Uterus (tissue), 3 donors: ENCODE measurements at regions not wholly inside any gene's neighbourhood (a gene's known extent, or its start where the extent isn't known, plus 50 kb on each side); places are given as distances from the start of the nearest gene placed in this dataset.

Source experiments
- DNase-seq, 2 donors: peaks; one replicate each; pipeline ENCODE4 v3.0.0-alpha.2; 2019 to 2020
- H3K27ac ChIP-seq, 2 donors: fragments of 200-600 bp; sonication (generic); 1 replicate in 1 of 2; 2 replicates in 1 of 2; pipeline ENCODE4 v1.5.1; 2016 to 2018
- H3K27me3 ChIP-seq, 2 donors: fragments of 200-600 bp; sonication (generic); one replicate each; pipeline ENCODE4 v1.5.1; 2018 to 2019; ENCODE audit warnings: control low read depth in 1 of 2
- H3K36me3 ChIP-seq, 2 donors: fragments of 200-600 bp; sonication (generic); one replicate each; pipeline ENCODE4 v1.5.1; 2019; ENCODE audit warnings: control low read depth in 1 of 2
- H3K4me1 ChIP-seq, 2 donors: fragments of 200-600 bp; sonication (generic); one replicate each; pipeline ENCODE4 v1.5.1; 2018 to 2019; ENCODE audit warnings: control low read depth in 1 of 2
- H3K4me3 ChIP-seq, 2 donors: fragments of 200-600 bp; sonication (generic); 1 replicate in 1 of 2; 2 replicates in 1 of 2; pipeline ENCODE4 v1.5.1; 2018 to 2019; ENCODE audit warnings: mild to moderate bottlenecking in 1 of 2
- H3K9me3 ChIP-seq, 2 donors: fragments of 200-600 bp; sonication (generic); one replicate each; pipeline ENCODE4 v1.5.1; 2019; ENCODE audit warnings: control low read depth in 1 of 2
- POLR2A ChIP-seq, 2 donors: fragments of 450-650 bp; IDR thresholded peaks; one replicate each; pipeline ENCODE4 v1.6.1; 2016; ENCODE audit warnings: antibody characterized with exemption in 2 of 2, mild to moderate bottlenecking in 1 of 2, moderate library complexity in 1 of 2
- intact Hi-C: fragments of 100-400 bp; cut with DNase I; formaldehyde crosslinking; loops from one replicate; pipeline ENCODE4 v1.15.1; 2023; ENCODE audit warnings: low total_unique reads
- TF ChIP-seq, protein P1 (sequence below), 4 experiments: fragments of 200-600 bp in 2 of 4; fragments of 450-650 bp in 2 of 4; sonication (generic) in 2 of 4; IDR thresholded peaks; one replicate each; pipeline ENCODE4 v1.5.1; 2016 to 2019; ENCODE audit warnings: antibody characterized with exemption in 4 of 4, mild to moderate bottlenecking in 2 of 4, moderate library complexity in 1 of 4
- donor health status: DM: yes; HTN: yes; CAD: no.

DNA sequence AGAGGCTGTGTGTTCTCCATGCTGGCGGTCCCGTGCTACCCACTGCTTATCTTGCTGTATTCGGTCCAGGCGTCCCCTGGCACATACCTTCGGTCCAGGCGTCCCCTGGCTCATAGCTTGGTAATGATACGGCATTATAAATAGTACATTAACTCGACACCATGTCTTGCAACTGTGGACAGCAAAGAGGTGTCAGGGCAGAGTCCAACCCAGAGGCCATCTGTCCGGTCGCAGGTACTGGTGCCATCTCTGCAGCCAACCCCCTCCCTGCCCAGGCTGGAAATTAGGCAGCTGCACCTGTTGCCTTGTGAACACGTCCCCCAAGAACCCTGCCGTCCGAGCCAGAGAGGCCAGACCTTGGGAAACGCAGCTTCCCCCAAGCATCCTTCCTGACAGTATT lies 634.3 kb downstream of the BRD1 start:
- no peak for DNase-seq
- TF ChIP-seq, protein P1, sequence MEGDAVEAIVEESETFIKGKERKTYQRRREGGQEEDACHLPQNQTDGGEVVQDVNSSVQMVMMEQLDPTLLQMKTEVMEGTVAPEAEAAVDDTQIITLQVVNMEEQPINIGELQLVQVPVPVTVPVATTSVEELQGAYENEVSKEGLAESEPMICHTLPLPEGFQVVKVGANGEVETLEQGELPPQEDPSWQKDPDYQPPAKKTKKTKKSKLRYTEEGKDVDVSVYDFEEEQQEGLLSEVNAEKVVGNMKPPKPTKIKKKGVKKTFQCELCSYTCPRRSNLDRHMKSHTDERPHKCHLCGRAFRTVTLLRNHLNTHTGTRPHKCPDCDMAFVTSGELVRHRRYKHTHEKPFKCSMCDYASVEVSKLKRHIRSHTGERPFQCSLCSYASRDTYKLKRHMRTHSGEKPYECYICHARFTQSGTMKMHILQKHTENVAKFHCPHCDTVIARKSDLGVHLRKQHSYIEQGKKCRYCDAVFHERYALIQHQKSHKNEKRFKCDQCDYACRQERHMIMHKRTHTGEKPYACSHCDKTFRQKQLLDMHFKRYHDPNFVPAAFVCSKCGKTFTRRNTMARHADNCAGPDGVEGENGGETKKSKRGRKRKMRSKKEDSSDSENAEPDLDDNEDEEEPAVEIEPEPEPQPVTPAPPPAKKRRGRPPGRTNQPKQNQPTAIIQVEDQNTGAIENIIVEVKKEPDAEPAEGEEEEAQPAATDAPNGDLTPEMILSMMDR (IDR thresholded peaks at IDR 0.05): no peak
- TF ChIP-seq POLR2A (IDR thresholded peaks at IDR 0.05): no peak
- H3K4me1 ChIP-seq: no peaks in the 10 kb centered on the region
- H3K27me3 ChIP-seq: no peaks in the 10 kb centered on the region
- H3K4me3 ChIP-seq: no peak overlapping the region
- H3K9me3 ChIP-seq: no peaks in the 10 kb centered on the region
- H3K27ac ChIP-seq: no peak overlapping the region
- H3K36me3 ChIP-seq: no peaks in the 10 kb centered on the region
- intact Hi-C loops: no loop called here

DNA sequence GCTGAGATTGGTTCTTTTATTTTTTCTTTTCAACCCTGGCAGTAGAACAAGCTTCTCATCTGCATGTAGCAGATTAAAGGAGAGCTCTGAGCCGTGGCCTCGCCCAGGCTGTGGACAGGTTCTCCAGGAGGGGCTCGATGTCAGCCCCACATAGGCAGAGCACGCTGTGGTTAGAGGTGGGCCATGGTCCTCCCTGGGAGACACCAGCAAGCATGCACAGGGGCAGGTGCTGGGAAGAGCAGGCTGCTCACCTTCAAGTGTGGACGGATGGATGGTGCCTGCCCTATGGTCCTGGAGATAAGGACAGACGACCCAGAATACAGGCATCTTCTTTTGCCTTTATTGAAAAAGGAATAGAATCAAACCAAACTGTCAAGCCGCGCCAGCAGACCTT lies 634.8 kb downstream of the BRD1 start:
- DNase-seq: no peak
- intact Hi-C loops: no loop called here
- Histone ChIP-seq H3K4me3 (no peak overlapping the region), H3K27me3 (no peaks in the 10 kb centered on the region), H3K4me1 (no peaks in the 10 kb centered on the region), H3K9me3 (no peaks in the 10 kb centered on the region), H3K36me3 (no peaks in the 10 kb centered on the region), H3K27ac (no peak overlapping the region)
- TF ChIP-seq POLR2A (IDR thresholded peaks at IDR 0.05): no peak
- TF ChIP-seq, protein P1 (IDR thresholded peaks at IDR 0.05): no peak

DNA sequence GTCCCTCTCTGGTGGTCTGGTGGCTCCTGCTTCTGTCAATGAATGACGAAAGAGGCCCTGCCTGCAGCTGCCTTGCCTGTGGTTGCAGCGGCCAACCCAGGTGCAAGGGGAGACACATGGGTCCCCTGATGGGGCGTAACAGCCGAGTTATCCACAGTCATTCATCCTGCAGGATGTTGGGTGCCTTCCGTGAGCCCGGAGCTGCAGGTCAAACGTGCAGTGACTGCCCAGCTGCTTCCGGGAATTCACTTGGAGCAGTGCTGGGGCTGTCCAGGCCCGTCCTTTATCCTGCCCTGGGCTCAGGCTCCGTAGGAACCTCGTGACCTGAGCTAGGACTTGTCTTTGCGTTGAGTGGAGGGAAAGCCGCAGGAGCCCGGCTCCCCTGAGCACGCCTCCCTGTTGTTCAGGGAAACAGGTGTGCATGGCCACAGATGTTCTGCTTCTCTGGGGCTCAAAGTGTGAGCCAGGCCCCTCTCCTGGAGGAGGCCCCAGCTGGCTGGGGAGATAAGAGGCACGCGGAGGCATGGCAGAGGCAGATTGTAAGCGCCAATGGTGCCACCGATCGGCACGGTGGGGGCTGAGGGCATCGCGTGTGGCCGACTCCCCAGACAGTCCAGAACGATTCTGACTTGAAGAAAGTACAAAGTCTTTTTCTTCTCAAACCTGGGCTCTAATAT lies 635.4 kb downstream of the BRD1 start:
- no peaks in the 10 kb centered on the region for H3K27me3 ChIP-seq
- no peak overlapping the region for H3K27ac ChIP-seq
- H3K36me3 ChIP-seq: no peaks in the 10 kb centered on the region
- intact Hi-C loops: no loop called here
- TF ChIP-seq, protein P1 (IDR thresholded peaks at IDR 0.05): no peak
- TF ChIP-seq POLR2A (IDR thresholded peaks at IDR 0.05): no peak
- no peaks in the 10 kb centered on the region for H3K4me1 ChIP-seq
- H3K9me3 ChIP-seq: no peaks in the 10 kb centered on the region
- peak in 1 of 2 donors; percentile 17 for DNase-seq
- H3K4me3 ChIP-seq: no peak overlapping the region

DNA sequence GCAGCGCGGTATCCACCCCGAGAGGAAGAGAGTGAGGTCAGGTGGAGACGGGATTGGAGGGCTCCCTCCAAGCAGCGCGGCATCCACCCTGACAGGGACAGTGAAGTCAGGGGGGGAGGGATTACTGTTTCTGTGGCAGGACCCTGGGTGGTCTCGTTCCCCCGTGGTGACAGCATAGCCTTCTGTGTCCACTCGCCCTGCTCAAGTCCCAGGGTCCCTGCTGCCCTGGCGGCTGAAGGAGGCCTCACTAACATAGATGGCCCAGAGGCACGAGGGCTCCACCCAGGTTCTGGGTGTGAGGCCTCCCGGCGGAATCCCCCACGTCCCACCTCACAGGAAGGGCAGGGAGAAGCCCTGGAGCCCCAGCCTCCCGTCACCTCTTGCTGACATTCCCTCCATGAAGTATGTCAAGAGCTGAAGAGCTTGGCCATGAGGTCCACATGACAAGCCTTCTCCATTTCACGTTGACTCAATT lies 636.1 kb downstream of the BRD1 start:
- H3K4me3 ChIP-seq: no peak overlapping the region
- H3K27me3 ChIP-seq: no peaks in the 10 kb centered on the region
- H3K9me3 ChIP-seq: no peaks in the 10 kb centered on the region
- TF ChIP-seq, protein P1 (IDR thresholded peaks at IDR 0.05): no peak
- no peak for TF ChIP-seq POLR2A (IDR thresholded peaks at IDR 0.05)
- no peaks in the 10 kb centered on the region for H3K36me3 ChIP-seq
- H3K27ac ChIP-seq: no peak overlapping the region
- intact Hi-C loops: no loop called here
- no peaks in the 10 kb centered on the region for H3K4me1 ChIP-seq
- DNase-seq: no peak

DNA sequence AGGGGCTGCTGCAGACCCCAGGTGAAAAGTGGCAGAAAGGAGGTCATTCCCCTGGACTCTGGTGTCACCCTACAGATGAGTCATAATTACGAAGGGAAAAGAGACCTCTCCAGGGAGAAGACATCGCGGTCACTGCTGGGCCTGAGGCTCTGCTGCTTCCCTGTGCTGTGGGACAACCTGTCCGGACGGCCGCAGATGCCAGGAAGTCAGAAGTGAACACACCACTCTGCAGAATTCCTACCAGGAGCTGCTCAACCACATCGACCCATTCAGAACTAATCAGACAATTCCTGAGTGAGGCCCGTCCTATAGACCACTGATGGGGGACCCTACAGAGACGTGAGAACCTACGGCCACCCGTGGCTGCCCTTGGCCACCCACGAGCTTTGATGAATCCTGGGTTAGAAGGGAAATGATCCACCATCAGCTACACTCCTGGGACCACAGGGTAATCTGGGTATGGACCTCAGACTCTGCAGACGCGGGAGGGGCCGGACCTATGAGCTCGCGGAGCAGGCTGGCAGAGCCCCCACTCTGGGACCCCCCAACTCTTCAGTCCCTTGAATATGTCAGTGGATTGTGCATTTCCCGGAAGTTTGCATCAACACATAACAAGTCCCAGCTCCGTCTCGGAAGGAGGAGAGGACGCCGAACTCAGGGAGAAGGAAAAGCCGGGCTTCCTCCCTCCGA lies 636.7 kb downstream of the BRD1 start:
- DNase-seq: no peak
- Histone ChIP-seq H3K27ac (no peak overlapping the region), H3K36me3 (no peaks in the 10 kb centered on the region), H3K9me3 (no peaks in the 10 kb centered on the region), H3K27me3 (no peaks in the 10 kb centered on the region), H3K4me1 (no peaks in the 10 kb centered on the region), H3K4me3 (no peak overlapping the region)
- intact Hi-C loops: no loop called here
- no peak for TF ChIP-seq POLR2A (IDR thresholded peaks at IDR 0.05)
- TF ChIP-seq, protein P1 (IDR thresholded peaks at IDR 0.05): no peak
